Kidney glomerular epithelial cell (primary cell): ENCODE measurements at regions not wholly inside any gene's neighbourhood (a gene's known extent, or its start where the extent isn't known, plus 50 kb on each side); places are given as distances from the start of the nearest gene placed in this dataset.
"Not testable (repeated sequence)": the region's sequence is repeated elsewhere in the genome, so short reads cannot be mapped to it uniquely, and the experiment has no call there.

ENCODE experiments used
- DNase-seq: peaks from one replicate; lab custom pipeline; 2025; lab: John Stamatoyannopoulos, UW

DNA sequence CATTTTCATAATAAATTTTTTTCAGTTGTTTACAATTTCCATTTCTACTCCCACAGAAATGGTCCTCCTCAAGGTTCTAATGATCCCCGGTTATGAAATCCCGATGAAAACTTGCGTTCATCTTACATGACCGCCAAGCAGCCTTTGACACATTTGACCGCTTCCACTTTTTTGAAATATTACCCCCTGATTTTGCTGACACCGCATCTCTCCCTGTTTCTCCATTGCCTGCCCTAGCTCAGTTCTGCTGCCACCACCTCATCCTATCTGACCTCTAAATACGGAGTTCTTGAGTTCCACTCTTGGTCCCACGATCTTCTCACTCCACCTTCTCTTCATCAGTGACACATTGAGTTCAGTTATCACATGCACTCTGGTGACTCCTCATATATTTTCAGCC lies 74.1 kb downstream of the SLC35B3 start:
- DNase-seq: no peak

DNA sequence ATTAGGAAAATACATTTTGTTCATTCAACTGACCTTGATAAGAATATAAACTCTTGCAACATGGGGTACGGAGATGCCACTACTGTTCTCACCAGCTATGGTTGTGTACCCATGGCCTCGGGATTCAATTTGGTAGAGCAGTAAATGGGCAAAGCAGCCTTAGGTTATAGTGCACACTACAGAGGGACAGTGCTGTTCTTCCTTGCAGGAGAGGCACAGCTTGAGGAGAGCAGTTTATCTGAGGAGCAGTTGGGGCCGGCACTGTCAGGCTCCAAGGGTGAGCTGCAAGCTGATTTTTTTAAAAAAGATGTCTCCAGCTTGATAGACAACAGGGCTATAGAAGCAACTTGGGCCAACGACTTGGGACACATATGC lies 82.4 kb downstream of the SLC35B3 start:
- no peak for DNase-seq

DNA sequence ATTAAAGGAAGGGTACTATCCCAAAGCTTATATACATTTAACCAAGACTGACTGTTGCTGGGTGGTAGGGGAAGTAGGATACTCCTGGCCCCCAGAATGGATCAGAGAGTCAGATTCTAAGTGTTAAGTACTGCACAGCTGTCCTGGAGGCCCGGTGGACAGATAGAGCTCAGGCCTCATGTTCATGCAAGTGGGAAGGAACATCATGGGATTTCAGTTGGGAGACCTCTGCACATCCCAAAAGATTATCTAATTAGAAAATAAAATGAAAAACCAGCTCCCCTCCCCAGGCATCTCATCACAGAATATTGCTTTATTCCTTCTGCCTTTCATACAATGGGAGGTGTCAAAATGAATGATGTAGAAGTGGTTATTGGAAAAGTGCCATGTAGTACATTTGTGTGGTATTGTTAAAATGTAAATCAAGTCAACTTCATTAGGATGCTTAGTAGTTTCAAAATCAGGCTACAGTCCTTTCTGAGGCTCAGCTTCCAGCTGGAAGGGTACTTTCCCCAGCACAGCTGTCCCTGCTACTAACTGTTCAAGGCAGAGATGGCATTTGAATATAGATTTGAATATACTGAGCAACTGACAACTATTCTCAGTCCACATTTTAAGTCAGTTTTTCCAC lies 82.9 kb downstream of the SLC35B3 start:
- DNase-seq: no peak

DNA sequence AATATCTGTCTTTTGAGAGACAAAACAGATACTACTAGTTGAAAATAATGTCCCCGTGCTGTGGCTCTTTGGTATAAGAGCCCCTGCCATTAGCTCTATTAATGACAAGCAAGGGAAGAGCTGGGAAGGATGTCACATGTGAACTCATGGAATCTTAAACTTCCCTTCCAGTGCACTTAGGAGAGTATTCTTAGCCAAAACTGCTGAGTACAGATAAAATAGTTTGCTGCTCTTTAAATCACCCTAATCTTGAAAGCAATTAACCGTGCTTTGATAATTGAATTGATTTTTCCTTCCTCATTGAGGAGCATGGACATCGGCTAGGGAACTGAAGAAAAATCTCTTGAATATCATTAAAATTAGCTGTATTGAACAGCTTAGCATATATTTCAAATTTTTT lies 91.7 kb downstream of the SLC35B3 start:
- DNase-seq: no peak

DNA sequence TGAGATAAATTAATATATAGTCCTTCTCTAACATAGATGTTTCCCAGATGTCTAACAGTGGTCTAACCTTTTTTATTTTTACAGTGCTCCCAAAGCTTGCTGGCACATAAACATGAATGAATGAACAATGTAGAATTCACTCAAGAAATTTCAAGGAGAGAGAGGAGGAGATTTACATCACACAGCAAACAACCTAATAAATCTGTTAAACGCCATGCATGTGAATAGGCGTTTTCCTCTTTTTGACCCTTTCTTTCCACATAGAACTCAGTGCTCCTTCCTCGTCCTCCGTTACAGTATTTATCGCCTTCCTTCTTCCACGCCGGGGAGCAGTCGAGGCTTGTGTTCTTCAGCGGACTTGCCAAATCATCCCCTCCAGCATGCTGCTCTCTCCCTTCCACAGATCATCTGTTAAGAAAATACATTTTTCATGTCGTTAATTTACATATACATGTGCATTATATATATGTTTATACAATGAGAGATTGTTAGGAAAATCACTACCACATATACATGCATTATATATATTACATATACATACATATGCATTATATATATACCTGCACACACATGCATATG lies 93.0 kb downstream of the SLC35B3 start:
- no peak for DNase-seq

DNA sequence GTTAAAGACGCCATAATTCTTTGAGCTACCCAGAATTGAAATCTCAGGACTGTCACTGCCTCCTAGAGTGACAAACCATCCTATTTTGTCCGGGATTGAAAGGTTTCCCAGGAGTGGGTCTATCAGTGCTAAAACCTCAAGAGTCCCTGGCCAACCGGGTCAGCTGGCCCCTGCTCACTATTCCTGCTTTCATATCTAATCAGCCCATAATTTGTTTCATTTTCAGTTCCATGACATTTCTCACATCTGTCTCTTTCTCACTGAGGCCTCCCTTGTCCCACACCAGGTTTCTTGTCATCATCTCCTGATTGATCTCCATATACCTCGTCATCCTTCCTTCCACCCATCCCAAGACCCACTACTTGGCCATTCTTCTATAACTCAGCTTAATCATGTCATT lies 98.2 kb downstream of the SLC35B3 start:
- no peak for DNase-seq

DNA sequence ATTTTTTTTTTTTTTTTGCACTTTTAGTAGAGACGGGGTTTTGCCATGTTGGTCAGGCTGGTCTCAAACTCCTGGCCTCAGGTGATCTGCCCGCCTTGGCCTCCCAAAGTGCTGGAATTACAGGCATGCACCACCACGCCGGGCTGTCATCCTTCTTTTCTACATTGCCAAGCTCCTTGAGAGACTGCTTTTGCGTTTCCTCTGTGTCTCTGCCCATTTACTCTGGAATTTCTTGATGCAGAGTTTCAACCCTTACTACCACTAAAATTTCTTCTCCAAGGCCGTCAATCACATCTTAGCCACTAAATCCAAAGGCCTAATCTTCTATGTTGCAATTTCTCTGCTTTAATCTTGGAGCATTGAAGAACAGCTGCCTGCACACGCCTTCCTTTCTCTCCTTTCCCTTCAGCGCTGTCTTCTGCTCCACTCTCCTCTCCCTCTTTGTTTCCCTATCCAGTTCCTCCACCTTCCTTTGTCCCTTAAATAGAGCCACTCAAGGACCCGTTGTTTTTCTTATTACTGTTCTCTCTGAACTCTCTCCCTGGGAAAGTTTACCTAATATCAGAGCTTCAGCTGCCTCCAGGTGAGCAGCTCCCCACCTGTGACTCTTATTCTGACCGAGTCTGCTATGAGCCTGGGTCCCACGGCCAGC lies 98.8 kb downstream of the SLC35B3 start:
- DNase-seq: no peak

DNA sequence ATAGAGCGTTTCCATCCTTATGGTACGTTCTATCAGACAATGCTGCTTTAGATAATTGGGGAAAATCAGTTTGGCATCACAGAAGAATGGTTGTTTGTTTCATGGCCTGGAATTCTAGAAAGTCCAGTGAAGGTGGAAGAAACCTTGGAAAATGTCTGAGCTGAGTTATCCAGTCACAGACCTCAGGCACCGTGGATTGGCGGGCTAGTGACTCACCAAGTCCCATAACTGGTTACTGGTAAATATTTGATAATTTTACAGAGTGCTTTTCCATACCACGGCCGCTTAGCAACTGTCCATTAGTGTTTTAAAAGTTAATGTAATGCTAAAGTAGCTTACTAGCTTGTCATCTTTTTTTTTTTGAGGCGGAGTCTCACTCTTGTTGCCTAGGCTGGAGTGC lies 99.4 kb downstream of the SLC35B3 start:
- no peak for DNase-seq

DNA sequence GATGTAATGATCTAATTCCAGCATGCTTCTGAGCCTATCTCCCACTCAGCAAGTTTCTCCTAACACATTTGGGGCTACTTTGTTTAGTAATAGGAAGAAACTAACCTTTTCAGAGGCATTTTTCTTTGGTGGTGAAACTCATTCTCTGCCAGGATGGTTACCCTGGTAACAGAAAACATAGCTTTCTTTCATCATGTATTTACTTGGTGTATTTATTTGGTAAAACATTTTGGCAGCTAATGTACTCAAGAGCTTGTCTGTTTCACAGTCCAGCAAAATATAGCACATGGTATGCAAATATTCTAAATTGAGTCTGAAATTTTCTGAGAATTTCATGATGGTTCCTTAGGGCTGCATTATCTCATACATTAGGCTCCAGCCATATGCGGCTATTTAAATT lies 100.0 kb downstream of the SLC35B3 start:
- DNase-seq: no peak

DNA sequence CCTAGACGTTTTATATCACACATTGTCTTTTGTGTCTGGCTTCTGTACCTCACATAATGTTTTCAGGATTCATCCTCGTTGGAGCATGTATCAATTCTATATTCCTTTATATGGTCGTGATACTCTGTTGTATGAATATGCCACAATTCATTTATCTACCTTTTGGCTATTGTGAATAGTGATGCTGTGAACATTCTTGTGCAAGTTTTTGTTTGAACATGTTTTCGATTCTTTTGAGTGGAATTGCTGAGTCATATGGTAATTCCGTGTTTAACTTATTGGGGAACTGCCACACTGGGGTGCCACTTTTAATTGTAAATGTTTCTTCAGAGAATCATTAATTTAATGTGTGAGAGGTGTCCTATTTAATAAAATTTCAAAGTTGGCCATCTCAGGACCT lies 101.2 kb downstream of the SLC35B3 start:
- no peak for DNase-seq

DNA sequence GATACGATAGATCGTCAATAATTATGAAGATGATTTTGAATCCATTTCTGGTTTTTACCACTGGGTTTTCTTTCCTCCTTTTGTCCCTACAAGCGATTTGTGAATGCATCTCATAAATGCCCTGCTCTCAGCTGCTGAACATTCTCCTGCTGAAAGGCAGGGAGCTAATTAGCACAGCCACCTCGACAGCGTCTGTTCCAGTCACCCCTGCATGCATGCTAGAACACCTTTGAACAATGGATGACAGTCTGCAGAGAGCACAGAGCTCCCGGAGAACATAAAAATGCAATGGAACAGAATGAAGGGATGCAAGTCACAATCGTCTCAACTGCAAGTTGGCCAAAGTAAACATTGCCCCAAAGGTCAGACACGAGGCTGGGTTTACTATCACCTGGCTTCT lies 105.8 kb downstream of the SLC35B3 start:
- no peak for DNase-seq

DNA sequence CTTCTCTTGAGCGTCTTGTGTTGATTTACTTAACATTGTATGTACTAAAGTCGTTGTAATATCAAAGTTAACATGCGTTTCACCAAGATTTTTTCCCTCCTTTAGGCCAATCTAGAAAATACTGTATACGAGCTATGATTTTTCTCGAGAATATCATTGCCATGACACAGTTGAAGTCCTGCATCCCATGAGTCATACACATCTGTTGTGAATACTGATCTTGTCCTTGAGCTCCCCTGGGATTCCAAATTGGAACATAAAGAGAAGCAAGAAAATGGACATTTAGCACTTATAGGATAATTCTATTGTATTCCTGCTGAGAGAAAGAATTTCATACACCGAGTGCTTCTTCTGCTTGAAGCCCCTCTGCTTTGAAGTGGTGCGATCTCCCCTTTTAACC lies 109.6 kb downstream of the SLC35B3 start:
- no peak for DNase-seq

DNA sequence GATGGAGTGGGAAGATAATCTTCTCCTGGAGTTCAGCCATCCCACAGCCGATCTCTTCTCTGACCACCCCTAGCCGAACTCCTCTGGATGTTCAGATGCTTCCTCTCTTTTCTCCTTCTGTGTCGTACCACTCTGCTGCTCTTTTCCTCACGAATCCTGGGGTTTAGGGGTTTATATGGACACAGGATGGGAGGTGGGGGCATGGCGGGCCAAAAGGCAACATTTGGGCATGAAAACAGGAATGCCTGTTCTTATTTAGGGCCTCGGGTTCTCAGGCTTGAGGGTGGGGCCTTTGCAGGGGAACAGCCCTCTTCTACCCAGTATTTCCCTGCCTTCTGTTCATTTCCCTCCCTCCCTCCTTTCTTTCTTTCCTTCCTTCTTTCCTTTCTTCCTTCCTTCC lies 112.7 kb downstream of the SLC35B3 start:
- no peak for DNase-seq

DNA sequence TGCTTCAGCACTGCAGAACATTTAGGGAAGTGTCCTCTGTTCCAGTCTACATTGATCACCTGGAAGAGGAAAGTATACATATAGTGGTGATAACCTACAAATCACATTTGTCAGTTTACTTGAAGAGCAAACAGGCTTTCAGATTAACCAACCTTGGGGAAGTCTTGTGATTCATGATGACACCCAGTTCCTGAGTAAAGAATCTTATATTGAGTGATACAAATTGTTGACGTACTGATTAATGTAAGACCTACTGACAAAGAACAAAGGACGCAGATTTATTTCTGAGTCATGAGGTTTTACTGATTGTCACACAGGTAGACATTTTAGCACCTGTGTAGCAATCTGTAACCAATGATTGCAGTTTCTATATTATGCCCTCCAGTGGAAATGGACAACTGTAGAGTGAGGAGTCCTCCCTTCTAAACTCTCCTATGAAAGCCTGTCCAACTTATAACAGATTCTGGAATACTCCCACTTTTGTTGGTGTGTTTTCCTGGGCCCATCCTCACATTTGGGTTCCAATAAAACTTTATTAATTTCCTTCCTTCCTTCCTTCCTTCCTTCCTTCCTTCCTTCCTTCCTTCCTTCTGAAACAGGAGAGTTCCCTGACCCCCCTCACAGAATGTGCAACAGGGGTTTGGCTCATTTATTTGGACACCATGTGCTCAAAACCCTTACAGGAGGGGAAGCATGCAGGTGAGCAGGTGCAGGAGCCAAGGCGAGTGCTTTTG lies 113.5 kb downstream of the SLC35B3 start:
- no peak for DNase-seq

DNA sequence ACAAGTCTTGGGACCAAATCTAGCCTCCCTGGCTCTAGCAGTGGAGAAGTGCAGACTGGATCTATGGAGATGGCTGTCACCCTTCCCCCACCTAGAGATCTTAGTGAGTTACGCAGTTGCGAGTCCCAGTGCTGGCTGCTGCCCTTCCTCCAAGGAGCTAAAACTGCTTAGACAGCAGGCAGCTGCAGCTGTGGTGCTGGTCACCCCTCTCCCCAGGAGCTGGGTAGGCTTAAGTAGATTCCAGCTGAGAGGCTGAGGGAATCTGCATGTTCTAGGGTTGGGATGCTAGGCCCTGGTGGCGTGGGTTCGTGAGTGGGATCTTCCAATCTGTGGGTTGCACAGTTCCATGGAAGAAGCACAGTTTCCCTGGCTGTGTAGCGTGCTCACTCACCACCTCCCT lies 120.2 kb downstream of the SLC35B3 start:
- DNase-seq: no peak

DNA sequence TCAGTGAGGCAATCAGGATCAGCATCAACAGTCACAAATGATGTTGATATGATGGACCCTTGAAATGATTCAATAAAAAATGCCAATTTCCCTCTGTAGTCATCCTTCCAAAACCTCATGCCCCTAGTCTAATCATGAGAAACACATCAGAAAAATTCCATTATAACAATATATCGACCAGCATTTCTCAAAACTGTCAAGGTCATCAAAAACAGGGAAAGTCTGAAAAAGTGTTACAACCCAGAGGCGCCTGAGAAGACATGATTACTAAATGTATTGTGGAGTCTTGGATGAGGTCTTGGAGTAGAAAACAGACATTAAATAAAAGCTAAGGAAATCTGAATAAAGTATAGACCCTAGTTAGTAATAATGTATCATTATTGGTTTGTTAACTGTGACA lies 133.8 kb downstream of the SLC35B3 start:
- DNase-seq: no peak

DNA sequence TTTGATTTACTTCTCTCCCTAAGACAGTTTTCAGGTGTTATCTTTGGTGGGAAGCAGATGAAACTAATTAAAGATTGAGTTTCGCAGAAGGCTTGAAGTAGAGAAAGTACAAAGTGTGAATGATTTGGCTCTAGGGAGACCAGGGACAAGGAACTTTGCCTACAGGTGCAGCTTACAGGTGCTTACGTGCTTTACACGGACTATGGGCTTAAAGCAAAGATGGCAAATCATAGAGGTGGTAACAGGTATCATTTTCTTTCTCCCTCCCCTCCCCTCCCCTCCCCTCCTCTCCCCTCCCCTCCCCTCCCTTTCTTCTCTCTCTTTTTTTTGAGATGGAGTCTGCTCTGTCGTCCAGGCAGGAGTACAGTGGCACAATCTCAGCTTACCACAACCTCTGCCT lies 136.3 kb downstream of the SLC35B3 start:
- DNase-seq: no peak

DNA sequence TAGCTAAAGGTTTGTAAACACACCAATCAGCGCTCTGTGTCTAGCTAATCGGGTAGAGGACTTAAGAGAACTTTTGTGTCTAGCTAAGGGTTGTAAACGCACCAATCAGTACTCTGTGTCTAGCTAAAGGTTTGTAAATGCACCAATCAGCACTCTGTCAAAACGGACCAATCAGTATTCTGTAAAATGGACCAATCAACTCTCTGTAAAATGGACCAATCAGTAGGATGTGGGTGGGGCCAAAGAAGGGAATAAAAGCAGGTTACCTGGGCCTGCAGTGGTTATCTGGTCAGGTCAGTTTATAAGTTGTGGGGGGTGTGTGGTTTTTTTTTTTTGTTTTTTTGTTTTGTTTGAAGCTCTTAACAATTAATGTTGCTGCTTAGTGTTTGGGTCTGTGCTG lies 152.4 kb downstream of the SLC35B3 start:
- not testable (repeated sequence) for DNase-seq

DNA sequence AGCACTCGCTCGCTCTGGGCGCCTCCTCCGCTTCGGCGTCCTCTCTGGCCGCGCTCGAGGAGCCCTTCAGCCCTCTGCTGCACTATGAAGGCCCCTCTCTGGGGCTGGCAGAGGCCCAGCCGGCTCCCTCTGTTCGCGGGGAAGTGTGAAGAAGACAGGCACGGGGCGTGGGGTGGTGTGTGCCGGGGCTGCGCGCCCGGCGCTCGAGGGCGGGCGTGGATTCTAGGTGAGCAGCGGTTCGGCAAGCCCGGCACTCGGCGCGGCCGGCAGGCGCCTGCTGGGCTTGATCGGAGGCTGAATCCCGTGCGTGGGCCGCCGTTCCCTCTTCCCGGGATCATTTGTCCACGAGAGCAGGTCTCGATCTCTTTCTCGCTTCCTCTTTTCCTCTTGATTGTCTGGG lies 153.0 kb downstream of the SLC35B3 start:
- no peak for DNase-seq

DNA sequence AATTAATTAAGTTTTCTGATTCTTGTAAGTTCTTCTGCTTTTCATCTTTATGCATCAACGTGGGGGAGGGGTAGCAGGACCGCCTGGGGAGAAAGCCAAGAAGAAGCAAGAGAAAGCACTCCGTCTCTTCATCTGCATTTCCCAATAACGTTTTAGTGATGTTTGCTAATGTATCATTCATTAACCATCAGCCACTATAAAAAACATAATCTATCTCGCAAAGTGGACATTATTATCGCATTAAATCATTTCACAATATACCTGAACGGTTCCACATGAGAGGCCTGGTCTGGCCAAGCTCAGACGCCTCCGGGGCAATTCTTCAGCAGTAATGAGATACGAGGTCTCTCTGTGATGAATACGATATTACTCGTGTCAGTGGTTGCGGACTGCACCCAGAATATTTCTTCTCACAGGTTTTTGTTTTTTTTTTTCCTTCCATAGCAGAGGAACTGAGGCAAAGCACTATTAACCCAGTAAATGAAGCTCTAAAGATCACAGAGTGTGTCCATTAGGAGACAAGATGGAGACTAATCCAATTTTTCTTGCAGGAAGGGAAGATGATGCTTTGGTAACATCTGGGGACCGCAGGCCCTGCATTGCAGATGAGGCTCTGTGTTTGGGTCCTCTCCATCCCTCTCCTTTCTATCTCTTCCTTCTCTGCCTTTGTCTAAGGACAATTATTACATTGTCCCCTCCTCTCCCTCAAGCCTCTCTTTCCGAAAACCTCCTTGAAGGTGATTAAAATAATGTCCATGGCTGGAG lies 156.1 kb downstream of the SLC35B3 start:
- peak; percentile 46 for DNase-seq

DNA sequence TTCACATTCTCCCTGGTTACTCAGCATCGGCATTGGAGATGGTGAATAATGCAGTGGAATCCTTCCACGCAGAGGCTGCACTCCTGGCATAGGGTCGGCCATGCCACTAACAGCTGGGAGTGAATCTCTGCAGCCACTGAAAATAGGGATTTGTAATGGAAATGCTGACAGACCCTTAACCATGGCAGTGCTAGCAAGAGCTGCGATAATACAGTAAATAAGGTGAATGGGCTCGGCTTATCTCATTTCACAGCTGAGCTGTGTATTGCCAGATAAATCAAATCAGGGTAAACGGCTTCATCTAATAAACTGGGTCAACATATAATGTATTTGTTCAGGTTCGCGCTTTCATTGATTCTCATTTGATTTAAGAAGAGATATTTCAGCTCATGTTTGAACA lies 156.8 kb downstream of the SLC35B3 start:
- DNase-seq: no peak

DNA sequence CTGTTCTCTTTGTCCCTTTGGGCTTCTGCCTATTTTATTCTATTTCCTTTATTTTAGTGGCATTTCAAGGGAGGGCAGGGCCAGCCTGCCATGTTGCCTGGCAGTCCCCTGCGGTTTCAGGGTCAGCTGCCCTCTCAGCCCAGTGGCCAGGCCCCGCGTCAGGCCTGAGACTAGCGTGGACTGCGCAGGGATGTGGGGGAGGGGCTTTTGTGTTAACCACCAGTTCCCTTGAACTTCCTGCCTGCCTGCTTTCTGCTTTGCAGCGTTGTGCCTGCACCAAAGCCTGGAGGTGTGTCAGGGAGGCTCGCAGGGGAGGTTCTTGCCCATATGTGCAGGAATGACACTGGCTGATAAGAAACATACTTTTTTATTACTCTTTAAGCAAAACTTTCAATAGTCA lies 157.6 kb downstream of the SLC35B3 start:
- no peak for DNase-seq

DNA sequence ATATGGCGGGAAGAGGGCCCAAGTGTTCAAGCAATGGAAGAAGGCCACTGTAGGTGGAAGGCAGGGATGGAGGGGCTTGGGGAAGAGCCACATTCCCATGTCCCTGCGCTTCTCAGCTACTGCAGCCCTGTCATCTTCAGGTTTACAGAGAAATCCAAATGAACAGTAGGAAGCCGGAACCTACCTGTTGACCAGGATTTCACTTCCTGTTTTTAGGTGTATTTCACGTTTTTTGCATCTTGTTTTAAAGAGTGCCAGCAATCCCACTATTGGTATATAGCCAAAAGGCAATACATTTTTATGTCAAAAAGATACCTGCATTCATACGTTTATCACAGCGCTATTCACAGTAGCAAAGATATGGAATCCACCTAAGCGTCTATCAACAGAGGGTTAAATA lies 159.2 kb downstream of the SLC35B3 start:
- DNase-seq: no peak
